Muscle of arm (tissue), 1 donor: ENCODE measurements at regions not wholly inside any gene's neighbourhood (a gene's known extent, or its start where the extent isn't known, plus 50 kb on each side); places are given as distances from the start of the nearest gene placed in this dataset.
A peak's percentile ranks its signal among the peaks of the same experiment; 100 is the strongest.

ENCODE experiments used
- DNase-seq: peaks from one replicate; pipeline ENCODE4 v3.0.0-alpha.2; 2013

- DNase-seq: no peak
Measured at GRCh38 chr12:89256060-89256459, 96.2 kb downstream of the DUSP6 start.

DNA sequence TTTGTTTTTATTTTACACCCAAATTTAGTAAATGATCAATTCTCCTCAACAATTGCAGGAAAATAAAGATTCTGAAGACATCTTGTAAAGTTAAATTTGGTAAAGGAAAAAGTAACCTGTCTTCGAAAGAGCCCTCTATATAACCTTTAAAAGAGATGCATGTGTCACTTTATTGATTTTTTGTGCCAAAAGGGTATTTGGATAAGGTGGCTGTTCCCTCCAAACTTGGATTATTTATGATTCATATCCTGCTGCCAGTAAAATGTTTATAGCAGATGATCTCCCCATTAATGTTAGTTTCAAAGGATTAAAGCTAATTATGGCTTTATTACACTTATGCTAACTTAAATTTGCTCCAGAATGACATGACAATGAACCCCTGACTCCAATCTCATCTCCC, 98.8 kb downstream of the DUSP6 start:
- no peak for DNase-seq

DNA sequence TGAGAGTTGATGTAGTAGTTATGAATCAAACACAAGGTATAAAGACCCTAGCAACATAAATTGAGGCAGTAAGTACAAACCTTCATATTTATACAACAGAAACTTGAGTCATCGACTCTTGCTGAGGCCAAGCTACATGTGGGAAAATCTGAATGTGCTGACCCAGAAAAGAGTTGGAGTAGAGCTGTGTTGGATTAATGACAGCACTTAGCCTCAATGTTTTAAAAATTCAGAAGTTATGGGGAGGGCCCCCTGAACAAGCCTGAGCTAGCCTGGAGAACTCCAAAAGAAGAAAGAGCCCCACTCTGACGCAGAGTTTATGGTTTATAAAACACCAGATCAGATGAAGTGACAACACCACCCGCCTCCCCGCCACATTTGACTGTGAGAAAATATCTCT, 100.0 kb downstream of the DUSP6 start:
- peak; percentile 25 for DNase-seq

DNA sequence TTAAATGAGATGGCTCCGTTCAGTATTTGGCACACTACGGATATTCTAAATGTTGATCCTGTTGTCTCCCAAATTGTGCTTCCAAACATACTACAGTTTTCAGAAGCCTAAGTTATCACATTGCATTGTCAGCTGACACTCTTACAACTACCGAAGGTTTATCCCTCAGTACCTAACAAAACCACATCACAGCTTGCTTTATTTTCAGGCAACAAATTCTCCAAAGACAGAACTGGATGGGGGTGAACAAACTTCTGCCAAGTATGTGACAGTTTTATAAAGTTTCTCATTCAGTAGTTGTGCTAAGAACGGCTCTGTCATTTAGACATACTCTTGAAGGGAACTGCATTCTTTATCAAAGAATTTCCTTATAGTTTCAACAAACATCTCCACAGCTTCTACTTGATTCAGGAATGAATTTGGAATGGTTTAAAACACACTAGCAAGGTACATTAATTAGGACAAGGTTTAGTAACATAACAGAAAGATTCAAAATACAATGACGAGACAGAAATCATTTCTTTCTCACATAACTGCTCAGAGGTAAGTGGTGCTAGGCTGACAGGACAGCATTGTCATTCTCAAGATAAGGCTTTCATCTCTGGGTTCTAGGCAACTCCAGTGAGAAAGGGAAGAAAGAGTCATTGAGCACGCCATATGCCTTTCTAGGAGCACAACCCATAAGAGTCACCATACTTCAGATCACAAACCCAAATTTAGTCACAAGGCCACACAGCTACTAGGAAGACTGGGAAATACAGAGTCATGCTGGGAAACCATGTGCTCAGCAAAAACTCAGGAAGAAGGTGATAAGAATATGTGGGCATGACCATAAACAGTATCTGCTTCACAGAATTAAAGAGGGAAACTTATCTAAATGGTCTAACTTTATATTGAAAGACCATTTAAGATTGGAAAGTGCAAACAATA, 100.7 kb downstream of the DUSP6 start:
- no peak for DNase-seq

DNA sequence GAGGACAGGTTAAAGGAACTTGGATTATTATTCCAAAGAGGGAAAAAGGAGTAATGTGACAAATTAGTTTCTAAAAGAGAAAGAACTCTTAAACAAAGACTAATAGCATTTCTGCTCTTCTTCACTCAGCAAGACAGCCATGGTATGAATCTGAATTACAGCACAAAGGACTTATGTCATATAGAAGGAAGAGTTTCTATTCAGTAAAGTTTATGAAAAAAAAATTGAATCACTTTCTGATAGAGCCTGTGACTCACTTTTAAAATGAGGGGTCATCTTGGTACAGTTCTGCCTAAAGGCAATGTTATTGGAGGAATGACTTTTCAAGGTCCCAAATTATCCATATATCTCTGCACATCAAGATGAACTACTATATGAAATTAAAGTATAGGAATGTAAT, 101.7 kb downstream of the DUSP6 start:
- DNase-seq: no peak

DNA sequence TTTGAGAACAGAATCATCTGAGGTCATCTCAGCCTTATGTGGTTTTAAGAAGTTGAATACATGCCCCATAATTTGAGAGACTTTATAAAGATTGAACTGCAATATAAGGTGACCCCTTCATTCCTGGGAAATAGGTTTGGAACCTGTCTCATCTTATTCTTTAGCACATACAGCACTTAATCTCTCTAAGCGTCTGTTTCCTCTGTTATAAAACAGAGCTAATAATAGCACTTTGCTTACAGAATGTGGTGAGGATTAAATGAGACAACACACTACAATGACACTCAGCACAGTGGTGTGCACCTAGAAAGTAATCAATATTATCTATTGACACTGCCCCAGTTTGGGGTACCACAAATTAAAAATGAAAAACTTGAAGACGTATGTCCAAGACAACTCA, 102.1 kb downstream of the DUSP6 start:
- DNase-seq: no peak

DNA sequence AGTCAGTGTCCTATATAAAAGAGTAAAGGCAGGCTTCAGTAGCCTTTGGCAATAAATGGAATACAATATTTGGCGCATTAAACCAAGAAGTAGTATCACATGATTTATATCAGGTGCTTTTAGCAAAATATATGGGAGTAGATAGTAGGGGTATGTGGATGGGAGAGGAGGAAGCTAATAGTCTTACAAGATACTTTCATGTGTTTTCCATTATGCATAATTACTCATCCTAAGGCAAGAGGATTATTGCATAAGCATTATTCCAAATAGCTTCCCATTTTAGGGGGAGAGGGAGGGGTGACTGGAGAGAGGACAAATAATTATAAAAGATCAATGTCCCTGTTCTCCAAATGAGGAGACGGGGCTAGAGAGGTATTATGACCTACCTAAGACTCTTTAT, 104.3 kb downstream of the DUSP6 start:
- DNase-seq: no peak

GRCh38 chr12:89247541-89247942, 104.8 kb downstream of the DUSP6 start:
- no peak for DNase-seq

DNA sequence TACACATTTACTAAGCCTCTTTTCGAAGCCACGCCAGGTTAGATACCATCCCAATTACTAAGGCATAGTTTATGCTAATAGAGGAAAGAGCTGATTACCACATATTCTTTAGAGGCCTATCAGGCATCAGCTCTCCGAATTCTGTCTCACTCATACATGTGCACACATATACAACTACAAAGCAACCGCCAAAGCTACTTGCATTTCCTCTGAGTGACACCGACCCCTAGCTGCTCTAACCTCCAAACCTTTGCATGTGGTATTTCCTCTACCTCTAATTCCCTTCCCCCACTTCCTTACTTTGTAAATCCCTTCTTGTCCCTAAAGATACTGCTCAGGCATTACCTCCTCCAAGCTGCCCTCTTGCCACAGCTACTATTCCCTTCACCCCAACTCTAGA, 107.2 kb downstream of the DUSP6 start:
- no peak for DNase-seq

- no peak for DNase-seq
Measured at GRCh38 chr12:89244536-89244935, 107.8 kb downstream of the DUSP6 start.

GRCh38 chr12:89243771-89244170, 108.5 kb downstream of the DUSP6 start:
- no peak for DNase-seq

DNA sequence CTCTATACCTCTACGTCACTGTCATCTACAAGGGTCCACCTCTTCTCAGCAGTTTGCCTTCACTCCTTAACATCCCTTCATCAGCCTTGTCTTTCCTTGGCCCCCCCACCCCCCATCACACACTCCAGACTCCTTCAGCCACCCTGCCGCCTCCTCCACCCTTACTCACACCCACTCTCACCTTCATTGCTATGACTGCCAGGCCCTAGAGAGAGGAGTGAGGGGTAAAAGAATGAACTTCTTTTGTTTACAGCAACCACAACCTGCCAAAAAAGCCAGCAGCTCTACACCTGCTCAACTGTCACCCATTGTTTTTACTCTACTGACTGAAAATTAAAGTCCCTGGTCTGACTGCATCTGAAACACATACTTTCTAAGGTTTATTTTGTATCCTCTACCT, 112.8 kb downstream of the DUSP6 start:
- no peak for DNase-seq

GRCh38 chr12:89238593-89238992, 113.7 kb downstream of the DUSP6 start:
- no peak for DNase-seq

- DNase-seq: no peak
Measured at GRCh38 chr12:89237763-89238162, 114.5 kb downstream of the DUSP6 start.

- no peak for DNase-seq
Measured at GRCh38 chr12:89236748-89237383, 115.4 kb downstream of the DUSP6 start.

- DNase-seq: no peak
Measured at GRCh38 chr12:89236237-89236636, 116.1 kb downstream of the DUSP6 start.

- DNase-seq: no peak
Measured at GRCh38 chr12:89235189-89235993, 116.9 kb downstream of the DUSP6 start.

DNA sequence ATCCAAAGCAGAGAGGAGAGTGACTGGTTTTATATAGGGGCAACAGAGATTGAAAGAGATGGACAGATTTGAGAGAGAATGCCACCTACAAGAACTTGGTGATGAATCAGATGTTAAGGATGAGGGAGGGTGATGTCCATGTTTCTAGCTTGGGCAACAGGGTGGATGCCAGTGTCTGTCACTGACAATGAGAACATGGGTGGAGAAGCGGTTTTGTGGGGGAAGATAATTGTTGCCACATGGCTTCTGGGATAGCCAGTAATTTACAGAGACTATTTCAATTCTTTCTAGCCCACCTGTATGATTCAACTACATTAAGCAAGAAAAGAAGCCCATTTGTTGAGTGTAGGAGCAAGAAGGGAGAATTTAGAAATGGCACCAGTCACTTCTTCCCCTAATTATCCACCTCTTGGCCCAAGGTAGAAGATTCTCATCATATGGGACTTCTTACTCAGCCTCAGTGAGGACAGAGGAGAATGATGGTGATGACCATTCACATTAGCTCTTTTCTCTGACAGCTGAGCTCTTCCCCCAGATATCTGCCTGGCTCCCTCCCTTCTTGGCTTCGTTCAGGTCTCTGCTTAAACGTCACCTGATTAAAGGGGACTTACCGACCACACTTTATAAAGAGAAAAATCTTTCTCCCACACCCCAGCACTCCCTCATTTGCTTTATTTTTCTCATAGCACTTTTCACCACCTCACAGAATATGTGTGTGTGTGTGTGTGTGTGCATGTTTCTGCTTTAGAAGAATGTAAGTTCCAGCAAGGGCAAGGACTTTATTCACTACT, 117.8 kb downstream of the DUSP6 start:
- DNase-seq: no peak

GRCh38 chr12:89231686-89232085, 120.6 kb downstream of the DUSP6 start:
- DNase-seq: no peak

GRCh38 chr12:89230376-89231315, 121.7 kb downstream of the DUSP6 start:
- no peak for DNase-seq

- no peak for DNase-seq
Measured at GRCh38 chr12:89228491-89228890, 123.8 kb downstream of the DUSP6 start.
